Keratinocyte (primary cell): ENCODE measurements at regions not wholly inside any gene's neighbourhood (a gene's known extent, or its start where the extent isn't known, plus 50 kb on each side); places are given as distances from the start of the nearest gene placed in this dataset.

Experiments used
- DNase-seq: peaks from one replicate; pipeline ENCODE4 v3.0.0-alpha.2; 2011; ENCODE audit warnings: low read depth, missing footprints, low spot score
- FAIRE-seq: peaks from 2 replicates; lab custom pipeline; 2011; peaks lifted over from hg19 to GRCh38; lab: Jason Lieb, UNC
- H2AFZ ChIP-seq: 2 replicates; pipeline ENCODE4 v1.6.0; 2012; ENCODE audit warnings: low read length, control low read depth, inconsistent platforms; ENCODE audit not compliant: control insufficient read depth
- H3K27ac ChIP-seq: 2 replicates; pipeline ENCODE4 v1.5.1; 2011; ENCODE audit warnings: low read length; ENCODE audit not compliant: control insufficient read depth, insufficient read depth
- H3K27me3 ChIP-seq: 3 replicates; pipeline ENCODE4 v1.6.0; 2011; ENCODE audit warnings: low read length; ENCODE audit not compliant: control insufficient read depth, insufficient read depth; ENCODE audit errors: extremely low read depth
- H3K36me3 ChIP-seq, 2 experiments: 2 replicates in 1 of 2; 3 replicates in 1 of 2; pipeline ENCODE4 v1.5.1; 2011; ENCODE audit warnings: low read length in 2 of 2, mild to moderate bottlenecking in 1 of 2; ENCODE audit not compliant: control insufficient read depth in 2 of 2, insufficient read depth in 2 of 2; ENCODE audit errors: extremely low read depth in 1 of 2
- H3K4me1 ChIP-seq: 3 replicates; pipeline ENCODE4 v1.5.1; 2011; ENCODE audit warnings: low read length; ENCODE audit not compliant: control insufficient read depth, insufficient read depth; ENCODE audit errors: extremely low read depth
- H3K4me2 ChIP-seq: 3 replicates; pipeline ENCODE4 v1.6.0; 2011; ENCODE audit warnings: low read depth, low read length; ENCODE audit not compliant: control insufficient read depth, insufficient read depth; ENCODE audit errors: extremely low read depth
- H3K4me3 ChIP-seq, 3 experiments: fragments of 200-600 bp in 1 of 3; sonication (generic) in 1 of 3; 2 replicates in 2 of 3; 3 replicates in 1 of 3; pipeline ENCODE4 v1.5.1; 2011 to 2016; ENCODE audit warnings: low read length in 3 of 3, mild to moderate bottlenecking in 3 of 3, control low read depth in 2 of 3, inconsistent platforms in 1 of 3, low read depth in 1 of 3, mixed read lengths in 1 of 3, mixed run types in 1 of 3, moderate library complexity in 1 of 3; ENCODE audit not compliant: control insufficient read depth in 2 of 3, insufficient read depth in 2 of 3; ENCODE audit errors: extremely low read depth in 1 of 3
- H3K79me2 ChIP-seq: 2 replicates; pipeline ENCODE4 v1.6.0; 2012; ENCODE audit warnings: low read length; ENCODE audit not compliant: control insufficient read depth, insufficient read depth
- H3K9ac ChIP-seq: 3 replicates; pipeline ENCODE4 v1.6.0; 2011; ENCODE audit warnings: low read length; ENCODE audit not compliant: control insufficient read depth, insufficient read depth; ENCODE audit errors: extremely low read depth
- H3K9me1 ChIP-seq: 3 replicates; pipeline ENCODE4 v1.6.0; 2011; ENCODE audit warnings: low read length; ENCODE audit not compliant: control insufficient read depth, insufficient read depth; ENCODE audit errors: extremely low read depth
- H3K9me3 ChIP-seq: 2 replicates; pipeline ENCODE4 v1.5.1; 2012; ENCODE audit warnings: low read depth, low read length; ENCODE audit not compliant: control insufficient read depth
- H4K20me1 ChIP-seq: 3 replicates; pipeline ENCODE4 v1.6.0; 2011; ENCODE audit warnings: low read length; ENCODE audit not compliant: control insufficient read depth, insufficient read depth; ENCODE audit errors: extremely low read depth
- CTCF ChIP-seq, 3 experiments: IDR thresholded peaks in 1 of 3; conservative IDR thresholded peaks in 1 of 3; optimal IDR thresholded peaks in 1 of 3; 2 replicates in 2 of 3; 3 replicates in 1 of 3; pipeline versions ENCODE3 to v1.5.1; 2011; ENCODE audit warnings: low read length in 3 of 3, mild to moderate bottlenecking in 3 of 3, moderate library complexity in 2 of 3, control low read depth in 1 of 3, inconsistent platforms in 1 of 3; ENCODE audit not compliant: insufficient read depth in 2 of 3; ENCODE audit errors: extremely low read depth in 1 of 3
- EZH2 ChIP-seq: IDR thresholded peaks from one replicate; pipeline ENCODE4 v1.6.1; 2012; ENCODE audit warnings: inconsistent platforms, mild to moderate bottlenecking, low read length, moderate library complexity
- dilution Hi-C: fragments of 300-500 bp; cut with MboI; formaldehyde crosslinking; loops from one replicate; pipeline ENCODE4 v1.7.0; 2020; ENCODE audit warnings: low sequenced_read_pairs; ENCODE audit not compliant: extremely low pct_ligation_motif_present

DNA sequence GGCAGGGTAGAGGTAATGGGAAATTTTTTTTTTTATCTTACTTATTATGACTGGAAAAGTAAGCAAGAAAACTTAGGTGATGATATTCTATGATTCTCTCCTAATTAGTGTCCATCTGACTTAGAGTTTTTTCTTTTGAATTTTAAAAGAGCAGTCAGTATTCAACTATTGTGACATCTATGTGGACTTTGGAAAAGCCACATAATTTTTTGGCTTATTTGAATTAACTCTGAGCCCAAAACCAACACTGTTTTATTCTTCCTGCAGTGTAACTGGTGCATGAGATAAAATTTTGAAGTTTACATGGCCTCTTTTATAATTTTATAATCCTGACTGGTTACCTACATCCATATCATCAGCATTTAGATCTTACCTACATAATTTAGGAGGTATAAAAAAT, 619.7 kb downstream of the EPM2A start:
- no peak overlapping the region for H3K4me2 ChIP-seq
- H3K4me1 ChIP-seq = peaks cover 11% of the 10 kb centered on the region
- no peak for TF ChIP-seq CTCF (optimal IDR thresholded peaks at IDR 0.05 in 1 of 3, IDR thresholded peaks at IDR 0.05 in 1 of 3, conservative IDR thresholded peaks at IDR 0.05 in 1 of 3; ENCODE audit: extremely low read depth in 1 of 3, insufficient read depth in 2 of 3, low read length in 3 of 3)
- no peak for TF ChIP-seq EZH2
- DNase-seq = no peak
- H4K20me1 ChIP-seq = no peaks in the 10 kb centered on the region
- H3K9ac ChIP-seq = no peak overlapping the region
- FAIRE-seq = no peak
- H3K4me3 ChIP-seq = no peak overlapping the region
- dilution Hi-C loops = no loop called here
- no peaks in the 10 kb centered on the region for H3K36me3 ChIP-seq
- H3K27me3 ChIP-seq = no peaks in the 10 kb centered on the region
- no peak overlapping the region for H3K27ac ChIP-seq
- no peaks in the 10 kb centered on the region for H3K79me2 ChIP-seq
- no peaks in the 10 kb centered on the region for H3K9me3 ChIP-seq
- no peaks in the 10 kb centered on the region for H3K9me1 ChIP-seq
- no peak overlapping the region for H2AFZ ChIP-seq

DNA sequence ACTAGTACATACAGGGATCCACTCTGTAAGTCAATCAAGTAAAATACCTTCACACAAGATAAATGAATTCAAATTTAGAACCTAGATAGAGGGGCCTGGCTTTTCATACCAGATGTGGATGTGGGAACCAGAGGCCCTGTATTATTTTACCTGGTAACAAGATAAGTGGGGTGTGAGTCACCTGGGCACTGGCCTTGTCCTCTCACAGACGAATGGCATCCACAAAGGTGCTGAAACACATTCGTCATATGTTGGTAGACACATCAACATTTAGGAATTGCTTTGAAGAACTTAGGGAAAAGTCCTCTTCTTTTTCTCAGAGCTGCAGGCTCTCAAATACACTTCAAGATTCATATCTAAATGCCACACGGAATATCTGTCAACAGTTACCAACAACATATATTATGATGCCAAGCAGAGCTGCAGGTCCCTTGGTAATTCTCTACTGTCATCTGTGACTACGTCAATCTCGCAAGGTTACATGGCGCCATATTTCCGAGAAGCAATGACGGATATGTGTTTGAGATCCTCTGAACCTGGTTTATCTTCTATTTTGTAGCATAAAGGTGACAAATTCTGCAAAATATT, 618.6 kb downstream of the EPM2A start:
- no peak overlapping the region for H3K9ac ChIP-seq
- no peaks in the 10 kb centered on the region for H3K9me1 ChIP-seq
- no peak overlapping the region for H2AFZ ChIP-seq
- no peaks in the 10 kb centered on the region for H3K36me3 ChIP-seq
- H3K27ac ChIP-seq = no peak overlapping the region
- no peak for TF ChIP-seq EZH2
- TF ChIP-seq CTCF (optimal IDR thresholded peaks at IDR 0.05 in 1 of 3, IDR thresholded peaks at IDR 0.05 in 1 of 3, conservative IDR thresholded peaks at IDR 0.05 in 1 of 3; ENCODE audit: extremely low read depth in 1 of 3, insufficient read depth in 2 of 3, low read length in 3 of 3) = no peak
- dilution Hi-C loops = no loop called here
- no peaks in the 10 kb centered on the region for H3K79me2 ChIP-seq
- H3K4me1 ChIP-seq = peaks cover 2% of the 10 kb centered on the region
- H3K9me3 ChIP-seq = no peaks in the 10 kb centered on the region
- no peak overlapping the region for H3K4me3 ChIP-seq
- DNase-seq (no peak), FAIRE-seq (peak; percentile 55)
- H3K4me2 ChIP-seq = no peak overlapping the region
- H3K27me3 ChIP-seq = no peaks in the 10 kb centered on the region
- H4K20me1 ChIP-seq = no peaks in the 10 kb centered on the region
